Keratinocyte (primary cell): ENCODE measurements at regions not wholly inside any gene's neighbourhood (a gene's known extent, or its start where the extent isn't known, plus 50 kb on each side); places are given as distances from the start of the nearest gene placed in this dataset.

ENCODE experiments used
- DNase-seq: peaks from one replicate; pipeline ENCODE4 v3.0.0-alpha.2; 2011; ENCODE audit warnings: low read depth, missing footprints, low spot score
- FAIRE-seq: peaks from 2 replicates; lab custom pipeline; 2011; peaks lifted over from hg19 to GRCh38; lab: Jason Lieb, UNC
- H2AFZ ChIP-seq: 2 replicates; pipeline ENCODE4 v1.6.0; 2012; ENCODE audit warnings: low read length, control low read depth, inconsistent platforms; ENCODE audit not compliant: control insufficient read depth
- H3K27ac ChIP-seq: 2 replicates; pipeline ENCODE4 v1.5.1; 2011; ENCODE audit warnings: low read length; ENCODE audit not compliant: control insufficient read depth, insufficient read depth
- H3K27me3 ChIP-seq: 3 replicates; pipeline ENCODE4 v1.6.0; 2011; ENCODE audit warnings: low read length; ENCODE audit not compliant: control insufficient read depth, insufficient read depth; ENCODE audit errors: extremely low read depth
- H3K36me3 ChIP-seq, 2 experiments: 2 replicates in 1 of 2; 3 replicates in 1 of 2; pipeline ENCODE4 v1.5.1; 2011; ENCODE audit warnings: low read length in 2 of 2, mild to moderate bottlenecking in 1 of 2; ENCODE audit not compliant: control insufficient read depth in 2 of 2, insufficient read depth in 2 of 2; ENCODE audit errors: extremely low read depth in 1 of 2
- H3K4me1 ChIP-seq: 3 replicates; pipeline ENCODE4 v1.5.1; 2011; ENCODE audit warnings: low read length; ENCODE audit not compliant: control insufficient read depth, insufficient read depth; ENCODE audit errors: extremely low read depth
- H3K4me2 ChIP-seq: 3 replicates; pipeline ENCODE4 v1.6.0; 2011; ENCODE audit warnings: low read depth, low read length; ENCODE audit not compliant: control insufficient read depth, insufficient read depth; ENCODE audit errors: extremely low read depth
- H3K4me3 ChIP-seq, 3 experiments: fragments of 200-600 bp in 1 of 3; sonication (generic) in 1 of 3; 2 replicates in 2 of 3; 3 replicates in 1 of 3; pipeline ENCODE4 v1.5.1; 2011 to 2016; ENCODE audit warnings: low read length in 3 of 3, mild to moderate bottlenecking in 3 of 3, control low read depth in 2 of 3, inconsistent platforms in 1 of 3, low read depth in 1 of 3, mixed read lengths in 1 of 3, mixed run types in 1 of 3, moderate library complexity in 1 of 3; ENCODE audit not compliant: control insufficient read depth in 2 of 3, insufficient read depth in 2 of 3; ENCODE audit errors: extremely low read depth in 1 of 3
- H3K79me2 ChIP-seq: 2 replicates; pipeline ENCODE4 v1.6.0; 2012; ENCODE audit warnings: low read length; ENCODE audit not compliant: control insufficient read depth, insufficient read depth
- H3K9ac ChIP-seq: 3 replicates; pipeline ENCODE4 v1.6.0; 2011; ENCODE audit warnings: low read length; ENCODE audit not compliant: control insufficient read depth, insufficient read depth; ENCODE audit errors: extremely low read depth
- H3K9me1 ChIP-seq: 3 replicates; pipeline ENCODE4 v1.6.0; 2011; ENCODE audit warnings: low read length; ENCODE audit not compliant: control insufficient read depth, insufficient read depth; ENCODE audit errors: extremely low read depth
- H3K9me3 ChIP-seq: 2 replicates; pipeline ENCODE4 v1.5.1; 2012; ENCODE audit warnings: low read depth, low read length; ENCODE audit not compliant: control insufficient read depth
- H4K20me1 ChIP-seq: 3 replicates; pipeline ENCODE4 v1.6.0; 2011; ENCODE audit warnings: low read length; ENCODE audit not compliant: control insufficient read depth, insufficient read depth; ENCODE audit errors: extremely low read depth
- CTCF ChIP-seq, 3 experiments: IDR thresholded peaks in 1 of 3; conservative IDR thresholded peaks in 1 of 3; optimal IDR thresholded peaks in 1 of 3; 2 replicates in 2 of 3; 3 replicates in 1 of 3; pipeline versions ENCODE3 to v1.5.1; 2011; ENCODE audit warnings: low read length in 3 of 3, mild to moderate bottlenecking in 3 of 3, moderate library complexity in 2 of 3, control low read depth in 1 of 3, inconsistent platforms in 1 of 3; ENCODE audit not compliant: insufficient read depth in 2 of 3; ENCODE audit errors: extremely low read depth in 1 of 3
- EZH2 ChIP-seq: IDR thresholded peaks from one replicate; pipeline ENCODE4 v1.6.1; 2012; ENCODE audit warnings: inconsistent platforms, mild to moderate bottlenecking, low read length, moderate library complexity
- dilution Hi-C: fragments of 300-500 bp; cut with MboI; formaldehyde crosslinking; loops from one replicate; pipeline ENCODE4 v1.7.0; 2020; ENCODE audit warnings: low sequenced_read_pairs; ENCODE audit not compliant: extremely low pct_ligation_motif_present

- dilution Hi-C loops = no loop called here
These were observed 251.1 kb upstream of the IRX5 start for GRCh38 chr16:54679531-54679930.

GRCh38 chr16:54677308-54677950 is 253.2 kb upstream of the IRX5 start:
- H2AFZ ChIP-seq = no peak overlapping the region

More at GRCh38 chr16:54679531-54679930, 251.1 kb upstream of the IRX5 start:
- FAIRE-seq = no peak
- Histone ChIP-seq H2AFZ (no peak overlapping the region), H3K9me1 (no peaks in the 10 kb centered on the region), H3K27me3 (no peaks in the 10 kb centered on the region), H4K20me1 (no peaks in the 10 kb centered on the region), H3K4me2 (no peak overlapping the region), H3K9ac (no peak overlapping the region), H3K4me1 (peaks cover 4% of the 10 kb centered on the region), H3K4me3 (no peak overlapping the region), H3K9me3 (no peaks in the 10 kb centered on the region), H3K79me2 (no peaks in the 10 kb centered on the region), H3K27ac (no peak overlapping the region), H3K36me3 (no peaks in the 10 kb centered on the region)
- DNase-seq = no peak
- TF ChIP-seq EZH2 (no peak), CTCF (optimal IDR thresholded peaks at IDR 0.05 in 1 of 3, IDR thresholded peaks at IDR 0.05 in 1 of 3, conservative IDR thresholded peaks at IDR 0.05 in 1 of 3; ENCODE audit: extremely low read depth in 1 of 3, insufficient read depth in 2 of 3, low read length in 3 of 3) (no peak)

More at GRCh38 chr16:54677308-54677950, 253.2 kb upstream of the IRX5 start:
- H3K79me2 ChIP-seq = no peaks in the 10 kb centered on the region
- TF ChIP-seq CTCF (optimal IDR thresholded peaks at IDR 0.05 in 1 of 3, IDR thresholded peaks at IDR 0.05 in 1 of 3, conservative IDR thresholded peaks at IDR 0.05 in 1 of 3; ENCODE audit: extremely low read depth in 1 of 3, insufficient read depth in 2 of 3, low read length in 3 of 3) (no peak), EZH2 (no peak)
- dilution Hi-C loops = no loop called here
- no peaks in the 10 kb centered on the region for H3K36me3 ChIP-seq
- DNase-seq (no peak), FAIRE-seq (no peak)
- H3K27ac ChIP-seq = no peak overlapping the region
- peak overlapping the region; percentile 18 for H3K4me2 ChIP-seq
- H3K9me1 ChIP-seq = no peaks in the 10 kb centered on the region
- H3K9ac ChIP-seq = no peak overlapping the region
- no peak overlapping the region for H3K4me3 ChIP-seq
- H4K20me1 ChIP-seq = no peaks in the 10 kb centered on the region
- no peaks in the 10 kb centered on the region for H3K27me3 ChIP-seq
- H3K4me1 ChIP-seq = peaks cover 4% of the 10 kb centered on the region
- no peaks in the 10 kb centered on the region for H3K9me3 ChIP-seq
